Keratinocyte (primary cell): ENCODE measurements at regions not wholly inside any gene's neighbourhood (a gene's known extent, or its start where the extent isn't known, plus 50 kb on each side); places are given as distances from the start of the nearest gene placed in this dataset.
A peak's percentile ranks its signal among the peaks of the same experiment; 100 is the strongest.

Source experiments
- DNase-seq: peaks from one replicate; pipeline ENCODE4 v3.0.0-alpha.2; 2011; ENCODE audit warnings: low read depth, missing footprints, low spot score
- FAIRE-seq: peaks from 2 replicates; lab custom pipeline; 2011; peaks lifted over from hg19 to GRCh38; lab: Jason Lieb, UNC
- H2AFZ ChIP-seq: 2 replicates; pipeline ENCODE4 v1.6.0; 2012; ENCODE audit warnings: low read length, control low read depth, inconsistent platforms; ENCODE audit not compliant: control insufficient read depth
- H3K27ac ChIP-seq: 2 replicates; pipeline ENCODE4 v1.5.1; 2011; ENCODE audit warnings: low read length; ENCODE audit not compliant: control insufficient read depth, insufficient read depth
- H3K27me3 ChIP-seq: 3 replicates; pipeline ENCODE4 v1.6.0; 2011; ENCODE audit warnings: low read length; ENCODE audit not compliant: control insufficient read depth, insufficient read depth; ENCODE audit errors: extremely low read depth
- H3K36me3 ChIP-seq, 2 experiments: 2 replicates in 1 of 2; 3 replicates in 1 of 2; pipeline ENCODE4 v1.5.1; 2011; ENCODE audit warnings: low read length in 2 of 2, mild to moderate bottlenecking in 1 of 2; ENCODE audit not compliant: control insufficient read depth in 2 of 2, insufficient read depth in 2 of 2; ENCODE audit errors: extremely low read depth in 1 of 2
- H3K4me1 ChIP-seq: 3 replicates; pipeline ENCODE4 v1.5.1; 2011; ENCODE audit warnings: low read length; ENCODE audit not compliant: control insufficient read depth, insufficient read depth; ENCODE audit errors: extremely low read depth
- H3K4me2 ChIP-seq: 3 replicates; pipeline ENCODE4 v1.6.0; 2011; ENCODE audit warnings: low read depth, low read length; ENCODE audit not compliant: control insufficient read depth, insufficient read depth; ENCODE audit errors: extremely low read depth
- H3K4me3 ChIP-seq, 3 experiments: fragments of 200-600 bp in 1 of 3; sonication (generic) in 1 of 3; 2 replicates in 2 of 3; 3 replicates in 1 of 3; pipeline ENCODE4 v1.5.1; 2011 to 2016; ENCODE audit warnings: low read length in 3 of 3, mild to moderate bottlenecking in 3 of 3, control low read depth in 2 of 3, inconsistent platforms in 1 of 3, low read depth in 1 of 3, mixed read lengths in 1 of 3, mixed run types in 1 of 3, moderate library complexity in 1 of 3; ENCODE audit not compliant: control insufficient read depth in 2 of 3, insufficient read depth in 2 of 3; ENCODE audit errors: extremely low read depth in 1 of 3
- H3K79me2 ChIP-seq: 2 replicates; pipeline ENCODE4 v1.6.0; 2012; ENCODE audit warnings: low read length; ENCODE audit not compliant: control insufficient read depth, insufficient read depth
- H3K9ac ChIP-seq: 3 replicates; pipeline ENCODE4 v1.6.0; 2011; ENCODE audit warnings: low read length; ENCODE audit not compliant: control insufficient read depth, insufficient read depth; ENCODE audit errors: extremely low read depth
- H3K9me1 ChIP-seq: 3 replicates; pipeline ENCODE4 v1.6.0; 2011; ENCODE audit warnings: low read length; ENCODE audit not compliant: control insufficient read depth, insufficient read depth; ENCODE audit errors: extremely low read depth
- H3K9me3 ChIP-seq: 2 replicates; pipeline ENCODE4 v1.5.1; 2012; ENCODE audit warnings: low read depth, low read length; ENCODE audit not compliant: control insufficient read depth
- H4K20me1 ChIP-seq: 3 replicates; pipeline ENCODE4 v1.6.0; 2011; ENCODE audit warnings: low read length; ENCODE audit not compliant: control insufficient read depth, insufficient read depth; ENCODE audit errors: extremely low read depth
- CTCF ChIP-seq, 3 experiments: IDR thresholded peaks in 1 of 3; conservative IDR thresholded peaks in 1 of 3; optimal IDR thresholded peaks in 1 of 3; 2 replicates in 2 of 3; 3 replicates in 1 of 3; pipeline versions ENCODE3 to v1.5.1; 2011; ENCODE audit warnings: low read length in 3 of 3, mild to moderate bottlenecking in 3 of 3, moderate library complexity in 2 of 3, control low read depth in 1 of 3, inconsistent platforms in 1 of 3; ENCODE audit not compliant: insufficient read depth in 2 of 3; ENCODE audit errors: extremely low read depth in 1 of 3
- EZH2 ChIP-seq: IDR thresholded peaks from one replicate; pipeline ENCODE4 v1.6.1; 2012; ENCODE audit warnings: inconsistent platforms, mild to moderate bottlenecking, low read length, moderate library complexity
- dilution Hi-C: fragments of 300-500 bp; cut with MboI; formaldehyde crosslinking; loops from one replicate; pipeline ENCODE4 v1.7.0; 2020; ENCODE audit warnings: low sequenced_read_pairs; ENCODE audit not compliant: extremely low pct_ligation_motif_present

- Histone ChIP-seq H3K9me1 (no peaks in the 10 kb centered on the region), H3K4me1 (peaks cover 14% of the 10 kb centered on the region), H3K4me3 (no peak overlapping the region), H3K27ac (no peak overlapping the region), H4K20me1 (no peaks in the 10 kb centered on the region), H2AFZ (no peak overlapping the region), H3K9me3 (no peaks in the 10 kb centered on the region), H3K27me3 (no peaks in the 10 kb centered on the region), H3K9ac (no peak overlapping the region), H3K4me2 (no peak overlapping the region), H3K36me3 (no peaks in the 10 kb centered on the region), H3K79me2 (no peaks in the 10 kb centered on the region)
- dilution Hi-C loops: no loop called here
- DNase-seq (no peak), FAIRE-seq (peak; percentile 23)
- TF ChIP-seq CTCF (optimal IDR thresholded peaks at IDR 0.05 in 1 of 3, IDR thresholded peaks at IDR 0.05 in 1 of 3, conservative IDR thresholded peaks at IDR 0.05 in 1 of 3; ENCODE audit: extremely low read depth in 1 of 3, insufficient read depth in 2 of 3, low read length in 3 of 3) (no peak), EZH2 (no peak)
Observed at GRCh38 chr4:156344397-156344796, 390.7 kb upstream of the CTSO start.

GRCh38 chr4:156336511-156336910 is 382.8 kb upstream of the CTSO start:
- H3K36me3 ChIP-seq: no peaks in the 10 kb centered on the region
- no peak overlapping the region for H3K9ac ChIP-seq
- no peak for TF ChIP-seq EZH2
- no peak for TF ChIP-seq CTCF (optimal IDR thresholded peaks at IDR 0.05 in 1 of 3, IDR thresholded peaks at IDR 0.05 in 1 of 3, conservative IDR thresholded peaks at IDR 0.05 in 1 of 3; ENCODE audit: extremely low read depth in 1 of 3, insufficient read depth in 2 of 3, low read length in 3 of 3)
- H3K4me1 ChIP-seq: peaks cover 3% of the 10 kb centered on the region
- FAIRE-seq: no peak
- H3K27ac ChIP-seq: no peak overlapping the region
- no peaks in the 10 kb centered on the region for H3K79me2 ChIP-seq
- H2AFZ ChIP-seq: peak overlapping the region; percentile 55
- no peak overlapping the region for H3K4me2 ChIP-seq
- no peak overlapping the region for H3K4me3 ChIP-seq
- H3K9me1 ChIP-seq: no peaks in the 10 kb centered on the region
- dilution Hi-C loops: no loop called here
- no peaks in the 10 kb centered on the region for H4K20me1 ChIP-seq
- no peak for DNase-seq
- no peaks in the 10 kb centered on the region for H3K27me3 ChIP-seq
- H3K9me3 ChIP-seq: no peaks in the 10 kb centered on the region
